Testis (tissue), 2 donors: ENCODE measurements at regions not wholly inside any gene's neighbourhood (a gene's known extent, or its start where the extent isn't known, plus 50 kb on each side); places are given as distances from the start of the nearest gene placed in this dataset.

Source experiments
- POLR2A ChIP-seq: fragments of 450-650 bp; IDR thresholded peaks from one replicate; pipeline ENCODE4 v1.6.1; 2017; ENCODE audit warnings: antibody characterized with exemption, mild to moderate bottlenecking, moderate library complexity
- TF ChIP-seq, protein P1 (sequence below), 3 experiments: fragments of 450-650 bp in 2 of 3; fragments of 200-600 bp in 1 of 3; sonication (generic) in 1 of 3; IDR thresholded peaks; one replicate each; pipeline ENCODE4 v1.5.1; 2016 to 2019; ENCODE audit warnings: antibody characterized with exemption in 3 of 3, mild to moderate bottlenecking in 2 of 3, moderate library complexity in 1 of 3

DNA sequence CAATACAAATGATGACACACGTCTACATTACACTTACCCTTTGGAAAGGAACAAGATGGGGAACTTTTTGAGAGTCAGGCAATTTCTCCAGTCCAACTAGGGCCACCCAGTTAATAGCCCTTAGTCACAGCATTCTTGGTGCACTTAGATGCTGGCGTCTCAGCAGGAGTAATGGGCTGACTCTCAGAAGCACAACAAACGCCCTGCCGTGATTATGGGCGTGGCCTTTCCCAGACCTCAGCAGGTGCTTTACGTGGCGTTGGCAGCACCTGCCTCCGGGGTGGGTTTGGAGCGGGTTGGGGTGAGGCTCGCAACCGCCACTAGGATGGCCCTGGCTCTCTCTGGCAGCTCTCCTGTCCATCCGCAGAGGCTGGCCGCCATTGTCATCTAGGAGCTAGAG lies 147.6 kb upstream of the SHH start:
- TF ChIP-seq, protein P1, sequence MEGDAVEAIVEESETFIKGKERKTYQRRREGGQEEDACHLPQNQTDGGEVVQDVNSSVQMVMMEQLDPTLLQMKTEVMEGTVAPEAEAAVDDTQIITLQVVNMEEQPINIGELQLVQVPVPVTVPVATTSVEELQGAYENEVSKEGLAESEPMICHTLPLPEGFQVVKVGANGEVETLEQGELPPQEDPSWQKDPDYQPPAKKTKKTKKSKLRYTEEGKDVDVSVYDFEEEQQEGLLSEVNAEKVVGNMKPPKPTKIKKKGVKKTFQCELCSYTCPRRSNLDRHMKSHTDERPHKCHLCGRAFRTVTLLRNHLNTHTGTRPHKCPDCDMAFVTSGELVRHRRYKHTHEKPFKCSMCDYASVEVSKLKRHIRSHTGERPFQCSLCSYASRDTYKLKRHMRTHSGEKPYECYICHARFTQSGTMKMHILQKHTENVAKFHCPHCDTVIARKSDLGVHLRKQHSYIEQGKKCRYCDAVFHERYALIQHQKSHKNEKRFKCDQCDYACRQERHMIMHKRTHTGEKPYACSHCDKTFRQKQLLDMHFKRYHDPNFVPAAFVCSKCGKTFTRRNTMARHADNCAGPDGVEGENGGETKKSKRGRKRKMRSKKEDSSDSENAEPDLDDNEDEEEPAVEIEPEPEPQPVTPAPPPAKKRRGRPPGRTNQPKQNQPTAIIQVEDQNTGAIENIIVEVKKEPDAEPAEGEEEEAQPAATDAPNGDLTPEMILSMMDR (IDR thresholded peaks at IDR 0.05), result no peak
- TF ChIP-seq POLR2A, result no peak
